Keratinocyte (primary cell): ENCODE measurements at regions not wholly inside any gene's neighbourhood (a gene's known extent, or its start where the extent isn't known, plus 50 kb on each side); places are given as distances from the start of the nearest gene placed in this dataset.

Source experiments
- DNase-seq: peaks from one replicate; pipeline ENCODE4 v3.0.0-alpha.2; 2011; ENCODE audit warnings: low read depth, missing footprints, low spot score
- FAIRE-seq: peaks from 2 replicates; lab custom pipeline; 2011; peaks lifted over from hg19 to GRCh38; lab: Jason Lieb, UNC
- H2AFZ ChIP-seq: 2 replicates; pipeline ENCODE4 v1.6.0; 2012; ENCODE audit warnings: low read length, control low read depth, inconsistent platforms; ENCODE audit not compliant: control insufficient read depth
- H3K27ac ChIP-seq: 2 replicates; pipeline ENCODE4 v1.5.1; 2011; ENCODE audit warnings: low read length; ENCODE audit not compliant: control insufficient read depth, insufficient read depth
- H3K27me3 ChIP-seq: 3 replicates; pipeline ENCODE4 v1.6.0; 2011; ENCODE audit warnings: low read length; ENCODE audit not compliant: control insufficient read depth, insufficient read depth; ENCODE audit errors: extremely low read depth
- H3K36me3 ChIP-seq, 2 experiments: 2 replicates in 1 of 2; 3 replicates in 1 of 2; pipeline ENCODE4 v1.5.1; 2011; ENCODE audit warnings: low read length in 2 of 2, mild to moderate bottlenecking in 1 of 2; ENCODE audit not compliant: control insufficient read depth in 2 of 2, insufficient read depth in 2 of 2; ENCODE audit errors: extremely low read depth in 1 of 2
- H3K4me1 ChIP-seq: 3 replicates; pipeline ENCODE4 v1.5.1; 2011; ENCODE audit warnings: low read length; ENCODE audit not compliant: control insufficient read depth, insufficient read depth; ENCODE audit errors: extremely low read depth
- H3K4me2 ChIP-seq: 3 replicates; pipeline ENCODE4 v1.6.0; 2011; ENCODE audit warnings: low read depth, low read length; ENCODE audit not compliant: control insufficient read depth, insufficient read depth; ENCODE audit errors: extremely low read depth
- H3K4me3 ChIP-seq, 3 experiments: fragments of 200-600 bp in 1 of 3; sonication (generic) in 1 of 3; 2 replicates in 2 of 3; 3 replicates in 1 of 3; pipeline ENCODE4 v1.5.1; 2011 to 2016; ENCODE audit warnings: low read length in 3 of 3, mild to moderate bottlenecking in 3 of 3, control low read depth in 2 of 3, inconsistent platforms in 1 of 3, low read depth in 1 of 3, mixed read lengths in 1 of 3, mixed run types in 1 of 3, moderate library complexity in 1 of 3; ENCODE audit not compliant: control insufficient read depth in 2 of 3, insufficient read depth in 2 of 3; ENCODE audit errors: extremely low read depth in 1 of 3
- H3K79me2 ChIP-seq: 2 replicates; pipeline ENCODE4 v1.6.0; 2012; ENCODE audit warnings: low read length; ENCODE audit not compliant: control insufficient read depth, insufficient read depth
- H3K9ac ChIP-seq: 3 replicates; pipeline ENCODE4 v1.6.0; 2011; ENCODE audit warnings: low read length; ENCODE audit not compliant: control insufficient read depth, insufficient read depth; ENCODE audit errors: extremely low read depth
- H3K9me1 ChIP-seq: 3 replicates; pipeline ENCODE4 v1.6.0; 2011; ENCODE audit warnings: low read length; ENCODE audit not compliant: control insufficient read depth, insufficient read depth; ENCODE audit errors: extremely low read depth
- H3K9me3 ChIP-seq: 2 replicates; pipeline ENCODE4 v1.5.1; 2012; ENCODE audit warnings: low read depth, low read length; ENCODE audit not compliant: control insufficient read depth
- H4K20me1 ChIP-seq: 3 replicates; pipeline ENCODE4 v1.6.0; 2011; ENCODE audit warnings: low read length; ENCODE audit not compliant: control insufficient read depth, insufficient read depth; ENCODE audit errors: extremely low read depth
- EZH2 ChIP-seq: IDR thresholded peaks from one replicate; pipeline ENCODE4 v1.6.1; 2012; ENCODE audit warnings: inconsistent platforms, mild to moderate bottlenecking, low read length, moderate library complexity
- dilution Hi-C: fragments of 300-500 bp; cut with MboI; formaldehyde crosslinking; loops from one replicate; pipeline ENCODE4 v1.7.0; 2020; ENCODE audit warnings: low sequenced_read_pairs; ENCODE audit not compliant: extremely low pct_ligation_motif_present
- TF ChIP-seq, protein P1 (sequence below), 3 experiments: IDR thresholded peaks in 1 of 3; conservative IDR thresholded peaks in 1 of 3; optimal IDR thresholded peaks in 1 of 3; 2 replicates in 2 of 3; 3 replicates in 1 of 3; pipeline versions ENCODE3 to v1.5.1; 2011; ENCODE audit warnings: low read length in 3 of 3, mild to moderate bottlenecking in 3 of 3, moderate library complexity in 2 of 3, control low read depth in 1 of 3, inconsistent platforms in 1 of 3; ENCODE audit not compliant: insufficient read depth in 2 of 3; ENCODE audit errors: extremely low read depth in 1 of 3

DNA sequence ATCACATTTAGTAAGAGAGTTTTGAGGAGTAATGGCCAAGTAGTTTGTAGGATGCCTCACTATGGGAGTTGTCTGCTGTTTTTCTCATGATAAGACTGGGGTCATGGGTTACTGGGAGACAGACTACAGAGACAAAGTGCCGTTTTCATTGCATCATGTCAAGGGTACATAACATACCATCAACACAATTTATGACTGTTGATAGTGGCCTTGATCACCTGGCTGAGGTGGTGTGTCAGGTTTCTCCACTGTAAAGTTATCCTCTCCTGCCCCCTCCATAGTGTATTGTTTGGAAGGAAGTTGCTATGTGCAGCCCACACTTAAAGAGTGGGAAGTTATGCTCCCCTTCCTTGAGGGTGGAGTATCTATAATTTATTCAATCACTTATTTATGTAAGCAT is 263.5 kb upstream of the POU3F1 start:
- Histone ChIP-seq H3K79me2 (no peaks in the 10 kb centered on the region), H3K9me3 (no peaks in the 10 kb centered on the region), H3K4me2 (no peak overlapping the region), H3K4me3 (no peak overlapping the region), H3K9ac (no peak overlapping the region), H3K27ac (no peak overlapping the region), H3K9me1 (no peaks in the 10 kb centered on the region), H3K36me3 (no peaks in the 10 kb centered on the region), H3K4me1 (peaks cover 10% of the 10 kb centered on the region), H3K27me3 (no peaks in the 10 kb centered on the region), H4K20me1 (no peaks in the 10 kb centered on the region), H2AFZ (no peak overlapping the region)
- no peak for DNase-seq
- TF ChIP-seq EZH2, result no peak
- TF ChIP-seq, protein P1, sequence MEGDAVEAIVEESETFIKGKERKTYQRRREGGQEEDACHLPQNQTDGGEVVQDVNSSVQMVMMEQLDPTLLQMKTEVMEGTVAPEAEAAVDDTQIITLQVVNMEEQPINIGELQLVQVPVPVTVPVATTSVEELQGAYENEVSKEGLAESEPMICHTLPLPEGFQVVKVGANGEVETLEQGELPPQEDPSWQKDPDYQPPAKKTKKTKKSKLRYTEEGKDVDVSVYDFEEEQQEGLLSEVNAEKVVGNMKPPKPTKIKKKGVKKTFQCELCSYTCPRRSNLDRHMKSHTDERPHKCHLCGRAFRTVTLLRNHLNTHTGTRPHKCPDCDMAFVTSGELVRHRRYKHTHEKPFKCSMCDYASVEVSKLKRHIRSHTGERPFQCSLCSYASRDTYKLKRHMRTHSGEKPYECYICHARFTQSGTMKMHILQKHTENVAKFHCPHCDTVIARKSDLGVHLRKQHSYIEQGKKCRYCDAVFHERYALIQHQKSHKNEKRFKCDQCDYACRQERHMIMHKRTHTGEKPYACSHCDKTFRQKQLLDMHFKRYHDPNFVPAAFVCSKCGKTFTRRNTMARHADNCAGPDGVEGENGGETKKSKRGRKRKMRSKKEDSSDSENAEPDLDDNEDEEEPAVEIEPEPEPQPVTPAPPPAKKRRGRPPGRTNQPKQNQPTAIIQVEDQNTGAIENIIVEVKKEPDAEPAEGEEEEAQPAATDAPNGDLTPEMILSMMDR (optimal IDR thresholded peaks at IDR 0.05 in 1 of 3, IDR thresholded peaks at IDR 0.05 in 1 of 3, conservative IDR thresholded peaks at IDR 0.05 in 1 of 3; ENCODE audit: extremely low read depth in 1 of 3, insufficient read depth in 2 of 3, low read length in 3 of 3), result no peak
- dilution Hi-C loops, result no loop called here
- FAIRE-seq, result no peak

DNA sequence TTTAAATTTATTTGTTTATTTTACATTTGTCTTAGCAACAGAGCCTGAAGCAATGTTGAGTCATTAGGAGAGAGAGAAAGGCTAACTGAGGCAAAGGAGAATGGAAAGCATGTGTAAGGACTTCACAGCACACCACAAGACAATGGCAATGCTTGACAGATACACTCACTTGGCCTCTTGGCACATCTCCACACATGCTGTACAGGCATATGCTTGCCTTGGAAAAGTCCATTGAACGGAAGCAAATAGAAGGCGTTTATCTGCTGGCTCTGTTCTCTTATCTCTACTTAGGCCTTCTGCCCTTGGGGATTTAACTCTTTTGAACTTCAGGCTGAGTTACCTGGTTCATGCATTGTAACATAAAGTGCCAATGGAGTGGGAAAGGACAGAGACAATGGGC is 262.2 kb upstream of the POU3F1 start:
- Histone ChIP-seq H2AFZ (no peak overlapping the region), H3K27me3 (no peaks in the 10 kb centered on the region), H3K79me2 (no peaks in the 10 kb centered on the region), H3K4me2 (peak overlapping the region; percentile 41), H3K9me1 (no peaks in the 10 kb centered on the region), H3K9me3 (no peaks in the 10 kb centered on the region), H3K4me1 (peaks cover 10% of the 10 kb centered on the region), H4K20me1 (no peaks in the 10 kb centered on the region), H3K9ac (no peak overlapping the region), H3K27ac (no peak overlapping the region), H3K4me3 (no peak overlapping the region), H3K36me3 (no peaks in the 10 kb centered on the region)
- peak; percentile 73 for DNase-seq
- peak; percentile 98 for FAIRE-seq
- TF ChIP-seq, protein P1 (optimal IDR thresholded peaks at IDR 0.05 in 1 of 3, IDR thresholded peaks at IDR 0.05 in 1 of 3, conservative IDR thresholded peaks at IDR 0.05 in 1 of 3; ENCODE audit: extremely low read depth in 1 of 3, insufficient read depth in 2 of 3, low read length in 3 of 3), result no peak
- TF ChIP-seq EZH2, result no peak
- dilution Hi-C loops, result no loop called here
